GM18511 (cell line): ENCODE measurements at regions not wholly inside any gene's neighbourhood (a gene's known extent, or its start where the extent isn't known, plus 50 kb on each side); places are given as distances from the start of the nearest gene placed in this dataset.
"Not testable (repeated sequence)": the region's sequence is repeated elsewhere in the genome, so short reads cannot be mapped to it uniquely, and the experiment has no call there.

Source experiments
- ATAC-seq: cut with Tn5 transposase; IDR thresholded peaks from one replicate; pipeline ENCODE4 v1.9.1; 2021; ENCODE audit warnings: mild to moderate bottlenecking, moderate library complexity; ENCODE audit not compliant: unreplicated experiment

- ATAC-seq: no peak
Measured at GRCh38 chr12:42932936-42933335, 343.4 kb upstream of the PRICKLE1 start.

DNA sequence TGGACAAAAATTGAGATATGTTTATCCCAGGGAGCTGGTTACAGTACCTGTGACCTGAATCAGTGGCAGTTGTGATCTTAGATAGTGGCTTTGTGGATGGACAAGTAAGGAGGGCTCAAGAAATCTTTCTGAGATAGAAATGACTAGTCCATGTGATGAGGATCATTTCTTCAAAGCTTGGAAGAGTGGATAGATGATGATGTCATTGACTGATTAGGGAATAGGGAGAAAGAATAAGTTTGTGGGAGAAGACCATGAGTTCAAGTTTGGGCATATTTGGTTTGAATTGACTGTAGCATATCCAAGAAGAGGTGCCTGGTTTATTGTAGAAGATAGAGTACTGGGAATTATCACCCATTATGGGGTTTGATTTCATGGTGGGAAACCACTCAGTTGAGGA, 336.7 kb upstream of the PRICKLE1 start:
- ATAC-seq: no peak

DNA sequence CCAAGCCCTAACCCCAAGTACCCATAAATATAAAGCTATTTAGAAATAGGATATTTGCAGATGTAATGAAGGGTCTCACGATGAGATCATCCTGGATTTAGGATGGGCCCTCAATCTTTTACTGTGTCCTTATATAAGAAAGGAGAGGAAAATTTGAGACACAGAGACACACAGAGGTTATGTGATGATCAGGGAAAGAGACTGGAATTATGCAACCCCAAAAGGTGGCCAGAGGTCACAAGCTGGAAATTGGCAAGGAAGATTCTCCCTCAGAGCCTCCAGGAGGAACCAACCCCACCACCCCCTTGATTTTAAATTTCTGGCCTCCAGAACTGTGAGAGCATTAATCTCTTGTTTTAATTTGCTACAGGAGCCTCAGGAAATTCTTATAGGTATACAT, 334.9 kb upstream of the PRICKLE1 start:
- ATAC-seq: no peak

DNA sequence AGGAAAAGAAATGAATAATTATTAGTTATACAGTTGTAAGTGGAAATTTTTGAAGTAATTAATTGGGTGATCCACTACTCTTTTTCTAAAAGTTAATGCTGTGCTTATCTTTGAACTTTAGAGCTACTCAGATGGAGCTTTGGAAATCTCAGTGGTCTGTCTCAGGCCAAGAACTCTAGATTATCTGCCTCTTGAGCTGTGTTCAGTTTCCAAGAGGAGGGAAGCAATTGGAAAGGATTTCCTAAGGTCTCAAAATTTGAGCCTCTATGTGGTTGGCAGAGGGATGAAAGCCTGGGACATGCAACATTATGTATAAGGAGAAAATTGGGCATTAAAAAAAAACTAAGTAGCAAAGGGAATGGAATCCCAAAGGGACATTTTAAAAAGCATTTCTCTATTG, 334.0 kb upstream of the PRICKLE1 start:
- ATAC-seq: no peak

GRCh38 chr12:42923156-42923555, 333.6 kb upstream of the PRICKLE1 start:
- no peak for ATAC-seq

- ATAC-seq: no peak
Measured at GRCh38 chr12:42922505-42922850, 332.9 kb upstream of the PRICKLE1 start.

GRCh38 chr12:42921741-42922504, 332.4 kb upstream of the PRICKLE1 start:
- no peak for ATAC-seq

DNA sequence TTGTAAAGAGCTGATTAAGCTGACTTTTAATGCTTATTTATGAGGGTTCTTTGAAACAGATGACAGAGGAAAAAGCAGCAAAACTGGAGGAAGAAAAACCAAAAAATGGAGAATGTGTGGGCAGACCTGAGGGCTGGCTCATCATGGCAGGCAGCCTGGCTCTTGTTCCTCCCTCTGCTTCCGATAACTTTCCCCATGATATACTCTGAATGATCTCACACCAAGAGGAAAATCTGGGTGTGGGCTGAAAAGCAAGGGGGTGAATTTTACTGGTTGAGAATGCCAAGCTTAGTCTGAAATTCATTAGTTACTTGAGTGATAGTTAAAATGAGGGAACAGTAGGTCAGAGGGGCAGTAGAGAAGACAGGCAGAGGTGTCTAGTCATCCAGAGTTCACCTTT, 330.1 kb upstream of the PRICKLE1 start:
- no peak for ATAC-seq

DNA sequence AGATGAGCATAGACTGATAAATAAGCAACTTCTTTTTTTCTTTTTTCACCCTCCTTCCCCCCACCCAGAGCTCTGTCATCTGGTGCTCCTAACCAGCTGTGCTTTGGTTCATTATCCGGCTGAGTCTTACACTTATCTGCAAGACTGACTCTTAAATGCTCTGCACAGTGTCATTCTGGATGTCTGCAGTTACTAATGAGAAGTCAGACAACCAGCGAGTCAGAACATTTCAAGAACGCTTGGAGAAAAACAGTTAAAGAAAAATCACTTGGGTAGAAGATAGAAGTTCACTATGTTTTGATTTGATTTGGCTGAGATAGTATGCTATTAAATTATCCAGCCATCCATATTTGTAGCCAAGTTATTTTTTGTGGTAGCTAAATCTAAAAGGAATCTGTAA, 328.9 kb upstream of the PRICKLE1 start:
- ATAC-seq: no peak

DNA sequence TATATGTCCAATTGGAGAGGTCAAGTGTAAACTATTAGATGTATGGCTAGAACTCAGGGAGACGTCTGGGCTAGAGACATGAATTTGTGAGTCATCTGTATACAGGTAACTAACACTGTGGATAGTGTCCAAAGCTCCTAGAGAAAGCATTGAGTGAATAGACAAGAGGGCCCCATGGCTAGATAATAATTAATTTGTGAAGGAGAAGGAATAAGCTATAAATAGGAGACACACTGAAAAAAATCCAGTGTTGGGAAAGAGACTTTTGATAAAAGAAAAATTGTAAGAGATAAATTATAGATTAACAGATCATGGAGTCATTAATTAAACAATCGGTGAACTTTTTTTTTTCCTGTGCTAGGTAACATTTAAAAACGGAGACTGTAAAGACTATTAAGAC, 326.6 kb upstream of the PRICKLE1 start:
- no peak for ATAC-seq

DNA sequence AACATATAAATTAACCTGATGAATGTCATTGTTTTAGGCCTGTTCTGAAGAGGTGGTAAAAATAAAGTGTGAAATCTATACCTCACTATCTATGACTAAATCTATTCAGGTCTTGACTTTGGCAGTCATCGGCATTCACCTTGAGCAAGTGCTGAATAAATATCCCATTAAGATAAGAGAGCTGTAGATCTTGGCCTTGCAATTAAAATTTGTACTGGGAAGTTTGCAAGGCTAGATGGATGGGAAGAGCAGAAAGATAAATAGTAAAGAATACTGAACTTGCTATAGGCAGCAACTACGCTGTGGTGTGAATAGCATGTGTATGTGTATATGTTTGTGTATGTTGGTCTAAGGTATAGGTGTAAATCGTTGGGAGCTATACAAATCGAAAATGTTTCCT, 325.9 kb upstream of the PRICKLE1 start:
- ATAC-seq: no peak

DNA sequence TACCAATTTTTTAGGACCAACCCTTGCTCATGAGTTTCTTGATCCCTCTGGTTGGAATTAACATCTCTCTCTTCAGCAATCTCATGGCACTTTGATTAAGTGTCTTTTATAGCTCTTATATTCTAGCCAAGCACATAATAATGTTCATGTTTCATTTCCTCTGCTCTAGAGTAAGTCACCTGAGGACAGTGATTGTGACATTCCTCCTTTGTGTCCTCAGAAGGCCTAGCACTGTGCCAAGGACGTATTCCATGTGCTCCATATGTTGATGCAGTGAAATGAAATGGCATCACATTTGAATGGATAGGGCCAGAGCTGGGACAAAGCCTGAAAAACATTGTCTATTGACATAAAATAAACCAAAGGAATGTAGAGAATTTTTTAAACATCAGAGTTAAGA, 322.8 kb upstream of the PRICKLE1 start:
- ATAC-seq: no peak

GRCh38 chr12:42910656-42911055, 321.1 kb upstream of the PRICKLE1 start:
- ATAC-seq: no peak

- ATAC-seq: no peak
Measured at GRCh38 chr12:42908712-42909111, 319.2 kb upstream of the PRICKLE1 start.

- ATAC-seq: not testable (repeated sequence)
Measured at GRCh38 chr12:42906801-42907200, 317.3 kb upstream of the PRICKLE1 start.

DNA sequence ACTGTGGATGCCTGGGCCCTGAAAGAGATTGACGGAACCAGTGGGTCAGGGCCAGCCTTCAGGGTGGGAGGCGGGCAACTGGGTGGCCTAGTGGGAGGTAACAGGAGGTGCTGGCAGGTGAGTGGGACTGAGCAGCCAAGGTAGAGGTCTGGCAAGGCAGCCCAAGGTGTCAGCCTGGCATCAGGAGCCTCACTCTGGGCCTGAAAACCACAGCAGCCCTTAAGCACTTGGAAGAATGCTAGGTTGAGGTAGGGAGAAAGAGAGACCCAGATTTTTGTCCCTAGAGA, 315.8 kb upstream of the PRICKLE1 start:
- no peak for ATAC-seq

- no peak for ATAC-seq
Measured at GRCh38 chr12:42904683-42905418, 315.3 kb upstream of the PRICKLE1 start.

DNA sequence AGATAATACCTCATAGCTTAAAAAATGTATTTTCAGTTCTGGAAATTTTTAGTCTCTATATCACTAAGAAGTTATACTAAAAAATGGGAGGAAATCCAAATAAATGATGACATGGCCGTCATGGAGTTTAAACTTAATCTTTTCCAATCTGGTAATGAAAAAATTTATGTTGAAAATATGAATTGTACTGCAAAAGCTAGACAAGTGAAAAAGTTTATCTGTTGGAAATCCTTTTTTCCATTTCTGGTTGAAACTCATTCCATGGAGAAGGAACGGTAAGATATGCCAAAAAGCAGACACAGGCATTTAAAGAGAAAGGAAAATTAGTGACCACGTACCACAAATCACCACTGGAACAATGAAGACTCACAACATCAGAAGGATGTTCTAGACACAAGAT, 314.2 kb upstream of the PRICKLE1 start:
- no peak for ATAC-seq

GRCh38 chr12:42902001-42902400, 312.5 kb upstream of the PRICKLE1 start:
- no peak for ATAC-seq

DNA sequence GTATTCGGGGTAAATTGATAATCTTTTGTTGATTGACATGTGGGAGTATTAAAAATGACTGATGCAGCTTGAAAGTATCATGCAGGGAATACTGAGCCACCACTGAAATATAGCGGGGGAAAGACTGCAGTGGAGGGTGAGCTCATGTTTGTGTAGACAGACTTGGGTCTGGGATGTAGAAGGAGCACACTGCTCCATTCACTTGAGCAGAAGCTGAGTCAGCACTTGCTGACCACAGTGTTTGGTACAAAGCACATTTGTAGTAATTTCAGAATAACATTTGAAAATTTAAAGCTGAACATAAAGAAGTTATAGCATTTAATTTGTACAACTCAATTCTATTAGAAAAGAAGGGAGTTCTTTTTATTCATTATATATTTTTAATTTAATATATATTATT, 304.3 kb upstream of the PRICKLE1 start:
- no peak for ATAC-seq

DNA sequence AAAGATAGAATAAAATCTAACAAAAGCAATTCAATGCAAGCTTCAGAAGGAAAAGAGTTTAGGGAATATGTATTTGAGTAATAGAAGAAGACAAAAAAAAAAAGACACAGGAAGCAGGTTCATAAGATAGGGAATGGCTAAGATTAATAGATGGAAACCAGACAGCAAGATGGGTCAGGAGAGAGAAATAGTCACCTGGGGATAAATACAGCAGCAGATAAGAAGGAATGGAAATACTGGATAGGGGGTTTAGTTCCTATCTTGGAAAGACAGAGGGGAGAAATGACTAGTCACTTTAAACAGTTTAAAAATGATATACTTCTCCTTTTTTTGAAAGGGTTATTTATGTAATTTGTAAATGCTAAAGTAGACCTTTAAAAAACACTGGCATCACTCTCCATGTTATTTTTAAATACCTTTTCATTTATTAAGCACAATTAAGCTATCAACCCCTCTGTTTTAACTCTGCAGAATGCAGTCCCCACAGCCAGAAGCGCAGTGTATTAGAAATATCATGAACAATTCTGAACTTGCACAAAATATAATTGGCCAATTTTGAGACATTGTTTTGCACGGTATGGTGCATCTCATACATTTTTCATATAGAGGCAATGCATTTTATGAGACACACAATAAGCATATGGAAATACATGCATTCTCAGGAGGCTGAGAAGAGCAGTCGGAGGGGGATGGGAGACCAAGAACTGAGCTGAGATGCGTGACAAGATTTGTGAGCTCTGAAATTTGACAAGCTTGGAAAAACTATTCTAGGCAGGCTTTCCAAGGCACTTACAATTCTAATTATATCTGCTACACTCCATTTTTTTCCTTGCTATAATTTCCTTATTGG, 303.4 kb upstream of the PRICKLE1 start:
- no peak for ATAC-seq

GRCh38 chr12:42887657-42888056, 298.1 kb upstream of the PRICKLE1 start:
- ATAC-seq: no peak
